ENCODE measurements at regions not wholly inside any gene's neighbourhood (a gene's known extent, or its start where the extent isn't known, plus 50 kb on each side); places are given as distances from the start of the nearest gene placed in this dataset.

DNA sequence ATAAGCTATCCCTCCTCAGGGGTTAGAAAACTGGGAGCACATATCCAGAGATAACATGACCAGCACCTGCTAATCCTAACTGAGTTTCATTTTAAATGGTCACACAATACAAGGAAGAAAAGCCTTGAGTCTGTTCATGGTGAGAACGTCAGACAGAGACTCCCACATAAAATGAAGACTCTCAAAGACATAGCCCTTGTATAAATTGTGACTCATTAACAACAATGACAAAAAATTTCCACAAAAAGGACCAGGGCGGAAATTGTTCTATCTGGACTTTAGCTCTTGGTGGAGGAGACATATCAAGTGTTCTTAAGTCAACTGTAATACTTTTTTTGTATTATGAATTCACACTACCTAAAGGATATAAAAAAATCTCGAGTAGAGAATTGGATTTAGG lies 313.7 kb upstream of the DCN start:
- H3K9me3 Mint-ChIP-seq (ENCODE audit: unreplicated experiment), result no peaks in the 10 kb centered on the region
- no peak overlapping the region for H3K4me3 Mint-ChIP-seq (ENCODE audit: unreplicated experiment)
- TF ChIP-seq, protein P1, sequence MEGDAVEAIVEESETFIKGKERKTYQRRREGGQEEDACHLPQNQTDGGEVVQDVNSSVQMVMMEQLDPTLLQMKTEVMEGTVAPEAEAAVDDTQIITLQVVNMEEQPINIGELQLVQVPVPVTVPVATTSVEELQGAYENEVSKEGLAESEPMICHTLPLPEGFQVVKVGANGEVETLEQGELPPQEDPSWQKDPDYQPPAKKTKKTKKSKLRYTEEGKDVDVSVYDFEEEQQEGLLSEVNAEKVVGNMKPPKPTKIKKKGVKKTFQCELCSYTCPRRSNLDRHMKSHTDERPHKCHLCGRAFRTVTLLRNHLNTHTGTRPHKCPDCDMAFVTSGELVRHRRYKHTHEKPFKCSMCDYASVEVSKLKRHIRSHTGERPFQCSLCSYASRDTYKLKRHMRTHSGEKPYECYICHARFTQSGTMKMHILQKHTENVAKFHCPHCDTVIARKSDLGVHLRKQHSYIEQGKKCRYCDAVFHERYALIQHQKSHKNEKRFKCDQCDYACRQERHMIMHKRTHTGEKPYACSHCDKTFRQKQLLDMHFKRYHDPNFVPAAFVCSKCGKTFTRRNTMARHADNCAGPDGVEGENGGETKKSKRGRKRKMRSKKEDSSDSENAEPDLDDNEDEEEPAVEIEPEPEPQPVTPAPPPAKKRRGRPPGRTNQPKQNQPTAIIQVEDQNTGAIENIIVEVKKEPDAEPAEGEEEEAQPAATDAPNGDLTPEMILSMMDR (IDR thresholded peaks at IDR 0.05; ENCODE audit: unreplicated experiment), result no peak
- intact Hi-C loops (cut with micrococcal nuclease), result no loop called here
- H3K36me3 Mint-ChIP-seq (ENCODE audit: insufficient read depth, unreplicated experiment), result peaks cover 6% of the 10 kb centered on the region
- no peak overlapping the region for H3K27ac Mint-ChIP-seq (ENCODE audit: low read depth, unreplicated experiment)
- no TSS peak for BruUV-seq (replicated peaks)
- ChIA-PET CTCF (interaction anchor here (0.8 kb wide), 1 partner anchor 11 kb away, joined by 4 read pairs; no protein-coding TSS in a partner anchor), POLR2A (no interaction called here)
- no peak for DNase-seq (ENCODE audit: unreplicated experiment)
- H3K27me3 Mint-ChIP-seq (ENCODE audit: insufficient read depth, unreplicated experiment), result no peaks in the 10 kb centered on the region
- H3K4me1 Mint-ChIP-seq (ENCODE audit: insufficient read depth, unreplicated experiment), result no peaks in the 10 kb centered on the region

DNA sequence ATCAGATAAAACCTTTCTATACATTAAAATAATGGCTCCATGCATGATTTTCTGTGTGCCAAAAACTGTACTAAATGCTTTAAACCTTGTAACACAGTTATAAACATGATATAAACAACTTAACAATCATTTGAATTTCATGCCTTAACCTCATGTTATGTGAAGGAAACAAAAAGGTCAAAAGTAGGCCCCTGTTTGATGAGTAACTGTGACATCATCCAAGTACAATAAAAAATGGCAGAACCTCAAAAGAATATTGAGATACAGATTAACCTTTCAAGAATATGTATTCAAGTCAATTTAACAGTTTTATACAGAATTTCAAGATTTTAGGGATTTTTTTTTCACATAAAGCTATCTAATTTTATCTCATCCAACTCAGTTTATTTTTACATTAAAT lies 310.7 kb upstream of the DCN start:
- H3K4me1 Mint-ChIP-seq (ENCODE audit: insufficient read depth, unreplicated experiment), result no peaks in the 10 kb centered on the region
- TF ChIP-seq, protein P1 (IDR thresholded peaks at IDR 0.05; ENCODE audit: unreplicated experiment), result no peak
- peak; percentile 3 for DNase-seq (ENCODE audit: unreplicated experiment)
- H3K27me3 Mint-ChIP-seq (ENCODE audit: insufficient read depth, unreplicated experiment), result no peaks in the 10 kb centered on the region
- no peak overlapping the region for H3K4me3 Mint-ChIP-seq (ENCODE audit: unreplicated experiment)
- no peaks in the 10 kb centered on the region for H3K9me3 Mint-ChIP-seq (ENCODE audit: unreplicated experiment)
- ChIA-PET POLR2A (no interaction called here), CTCF (no interaction called here)
- H3K36me3 Mint-ChIP-seq (ENCODE audit: insufficient read depth, unreplicated experiment), result peaks cover 6% of the 10 kb centered on the region
- intact Hi-C loops (cut with micrococcal nuclease), result no loop called here
- no TSS peak for BruUV-seq (replicated peaks)
- H3K27ac Mint-ChIP-seq (ENCODE audit: low read depth, unreplicated experiment), result no peak overlapping the region

DNA sequence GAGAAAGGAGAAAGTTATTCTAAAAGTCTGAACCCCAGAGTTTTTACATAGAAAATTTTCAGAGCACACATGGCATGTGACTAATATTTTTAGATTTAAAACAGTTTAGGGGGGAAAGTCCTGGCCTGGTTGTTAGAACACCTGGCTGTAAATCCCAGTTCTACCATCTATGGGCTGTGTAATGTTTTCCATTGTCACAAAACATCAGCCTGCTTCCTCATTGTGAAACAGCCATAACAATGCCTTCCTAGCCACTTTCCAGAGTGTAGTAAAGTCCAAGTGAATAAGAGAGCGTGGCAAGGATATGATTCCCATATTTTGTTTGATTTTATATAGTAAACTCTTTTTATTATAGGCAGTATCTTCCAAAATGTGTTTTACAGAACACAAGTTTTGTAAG lies 310.0 kb upstream of the DCN start:
- Mint-ChIP-seq H3K27me3 (ENCODE audit: insufficient read depth, unreplicated experiment) (no peaks in the 10 kb centered on the region), H3K27ac (ENCODE audit: low read depth, unreplicated experiment) (no peak overlapping the region), H3K4me3 (ENCODE audit: unreplicated experiment) (no peak overlapping the region), H3K4me1 (ENCODE audit: insufficient read depth, unreplicated experiment) (no peaks in the 10 kb centered on the region), H3K36me3 (ENCODE audit: insufficient read depth, unreplicated experiment) (peaks cover 4% of the 10 kb centered on the region), H3K9me3 (ENCODE audit: unreplicated experiment) (no peaks in the 10 kb centered on the region)
- no peak for DNase-seq (ENCODE audit: unreplicated experiment)
- ChIA-PET CTCF (no interaction called here), POLR2A (no interaction called here)
- BruUV-seq (replicated peaks), result no TSS peak
- intact Hi-C loops (cut with micrococcal nuclease), result no loop called here
- TF ChIP-seq, protein P1 (IDR thresholded peaks at IDR 0.05; ENCODE audit: unreplicated experiment), result no peak

DNA sequence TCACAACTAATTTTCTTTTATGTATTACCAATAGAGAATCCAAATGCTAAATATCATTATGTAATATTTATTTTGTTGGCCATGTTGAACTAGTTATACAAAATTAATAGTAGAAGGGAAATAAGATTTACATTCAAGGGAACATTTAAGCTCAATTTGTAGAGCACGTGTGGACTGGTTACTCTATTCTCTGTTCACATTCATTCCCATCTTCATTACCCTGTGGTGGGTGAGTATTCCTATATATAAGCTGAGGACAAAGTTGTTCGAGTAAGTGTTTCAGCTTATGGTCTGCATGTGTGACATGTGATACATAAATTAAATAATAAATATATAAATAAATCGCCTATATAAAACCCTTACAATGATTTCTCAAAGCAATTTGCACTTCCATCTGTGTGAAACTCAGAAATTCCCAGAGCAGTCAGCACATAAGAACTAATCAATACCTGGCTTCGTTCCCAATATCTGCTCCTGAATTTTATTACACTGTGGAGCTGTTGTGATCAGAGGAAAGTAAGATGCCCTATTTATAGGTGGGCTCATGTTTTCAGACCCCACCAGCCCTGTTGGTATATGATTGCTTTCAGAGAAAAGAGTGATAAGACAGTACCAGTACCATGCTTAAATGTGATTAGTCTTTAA lies 308.2 kb upstream of the DCN start:
- ChIA-PET CTCF (no interaction called here), POLR2A (no interaction called here)
- no peak overlapping the region for H3K27ac Mint-ChIP-seq (ENCODE audit: low read depth, unreplicated experiment)
- TF ChIP-seq, protein P1 (IDR thresholded peaks at IDR 0.05; ENCODE audit: unreplicated experiment), result no peak
- H3K4me1 Mint-ChIP-seq (ENCODE audit: insufficient read depth, unreplicated experiment), result no peaks in the 10 kb centered on the region
- no peaks in the 10 kb centered on the region for H3K27me3 Mint-ChIP-seq (ENCODE audit: insufficient read depth, unreplicated experiment)
- H3K4me3 Mint-ChIP-seq (ENCODE audit: unreplicated experiment), result no peak overlapping the region
- intact Hi-C loops (cut with micrococcal nuclease), result no loop called here
- no peaks in the 10 kb centered on the region for H3K36me3 Mint-ChIP-seq (ENCODE audit: insufficient read depth, unreplicated experiment)
- no peaks in the 10 kb centered on the region for H3K9me3 Mint-ChIP-seq (ENCODE audit: unreplicated experiment)
- DNase-seq (ENCODE audit: unreplicated experiment), result no peak
- BruUV-seq (replicated peaks), result no TSS peak

All from MCF 10A (cell line).